PC-9 (cell line): ENCODE measurements at regions not wholly inside any gene's neighbourhood (a gene's known extent, or its start where the extent isn't known, plus 50 kb on each side); places are given as distances from the start of the nearest gene placed in this dataset.
"Not testable (repeated sequence)": the region's sequence is repeated elsewhere in the genome, so short reads cannot be mapped to it uniquely, and the experiment has no call there.

Experiments used
- BruUV-seq: library from RNA; stranded (reverse); fragments of 400-500 nt; replicated peaks from 2 replicates; lab custom pipeline; 2021; lab: Mats Ljungman, UMichigan
- CTCF ChIA-PET: fragments of 300-600 bp; sonication (Branson Sonifier 250); formaldehyde crosslinking; loops from one replicate; lab custom pipeline; 2022; ENCODE audit warnings: antibody characterized with exemption; lab: Charles Lee
- POLR2A ChIA-PET: fragments of 300-600 bp; sonication (Branson Sonifier 250); formaldehyde crosslinking; loops from one replicate; lab custom pipeline; 2022; ENCODE audit warnings: antibody characterized with exemption; ENCODE audit not compliant: unreplicated experiment; lab: Charles Lee
- DNase-seq, 2 experiments: peaks; one replicate each; pipeline versions ENCODE4 v3.0.0 to v3.0.0-alpha.2; 2015 to 2022; ENCODE audit warnings: mixed read lengths in 1 of 2
- H2AFZ ChIP-seq: fragments of 200-600 bp; sonication (generic); 2 replicates; pipeline ENCODE4 v1.8.1; 2017; ENCODE audit warnings: antibody characterized with exemption
- H3F3A ChIP-seq: fragments of 200-600 bp; sonication (generic); 2 replicates; pipeline ENCODE4 v1.8.1; 2017; ENCODE audit warnings: antibody characterized with exemption, mild to moderate bottlenecking, low read depth; ENCODE audit not compliant: insufficient read depth
- H3K27ac ChIP-seq: fragments of 200-600 bp; sonication (generic); 2 replicates; pipeline ENCODE4 v1.6.1; 2016; ENCODE audit warnings: mixed run types
- H3K27me3 ChIP-seq: fragments of 200-600 bp; sonication (generic); 2 replicates; pipeline ENCODE4 v1.6.1; 2016; ENCODE audit warnings: low read depth, mixed run types; ENCODE audit not compliant: insufficient read depth
- H3K36me3 ChIP-seq: fragments of 200-600 bp; sonication (generic); 2 replicates; pipeline ENCODE4 v1.6.1; 2016; ENCODE audit warnings: low read depth, mixed run types
- H3K4me1 ChIP-seq: fragments of 200-600 bp; sonication (generic); replicated peaks from 2 replicates; pipeline ENCODE4 v1.6.1; 2016; ENCODE audit warnings: mixed run types; ENCODE audit not compliant: insufficient read depth
- H3K4me2 ChIP-seq: fragments of 200-600 bp; sonication (generic); 2 replicates; pipeline ENCODE4 v1.6.1; 2017; ENCODE audit warnings: mixed run types
- H3K4me3 ChIP-seq: fragments of 200-600 bp; sonication (generic); 2 replicates; pipeline ENCODE4 v1.6.1; 2016; ENCODE audit warnings: mixed run types
- H3K79me2 ChIP-seq: fragments of 200-600 bp; sonication (generic); 2 replicates; pipeline ENCODE4 v1.6.1; 2017; ENCODE audit warnings: low read depth, mixed run types
- H3K9me2 ChIP-seq: fragments of 200-600 bp; sonication (generic); 2 replicates; pipeline ENCODE4 v1.8.1; 2017; ENCODE audit warnings: mild to moderate bottlenecking; ENCODE audit not compliant: insufficient read depth
- H3K9me3 ChIP-seq: fragments of 200-600 bp; sonication (generic); 2 replicates; pipeline ENCODE4 v1.8.1; 2016; ENCODE audit warnings: low read depth; ENCODE audit not compliant: insufficient read depth
- H4K20me1 ChIP-seq: fragments of 200-600 bp; sonication (generic); 2 replicates; pipeline ENCODE4 v1.8.1; 2017; ENCODE audit not compliant: insufficient read depth
- EZH2 ChIP-seq: fragments of 200-600 bp; sonication (generic); IDR thresholded peaks from 2 replicates; pipeline ENCODE4 v1.8.0; 2017; ENCODE audit warnings: antibody characterized with exemption, low read depth
- intact Hi-C: fragments of 100-400 bp; cut with micrococcal nuclease; formaldehyde crosslinking; loops from one replicate; pipeline ENCODE4 v1.10.0; 2022; ENCODE audit not compliant: unreplicated experiment
- TF ChIP-seq, protein P1 (sequence below): fragments of 200-600 bp; sonication (generic); conservative IDR thresholded peaks from 2 replicates; pipeline ENCODE4 v1.6.1; 2017; ENCODE audit warnings: mixed run types, antibody characterized with exemption, mild to moderate bottlenecking, moderate library complexity

GRCh38 chr5:7146886-7147285 is 249.1 kb upstream of the ADCY2 start:
- peak overlapping the region; percentile 22; the same call in 1 of the 2 replicates for H3K4me2 ChIP-seq
- ChIA-PET CTCF (no interaction called here), POLR2A (no interaction called here)
- H3K4me1 ChIP-seq: peaks cover 8% of the 10 kb centered on the region; the same call in 1 of the 2 replicates
- H3K9me3 ChIP-seq: no peaks in the 10 kb centered on the region
- no peak overlapping the region for H3K27ac ChIP-seq
- intact Hi-C loops: no loop called here
- H3K27me3 ChIP-seq: no peaks in the 10 kb centered on the region
- H3K9me2 ChIP-seq: no peaks in the 10 kb centered on the region
- H2AFZ ChIP-seq: no peak overlapping the region
- peak; percentile 16 to 67 for DNase-seq
- no peaks in the 10 kb centered on the region for H3K79me2 ChIP-seq
- no peaks in the 10 kb centered on the region for H3F3A ChIP-seq
- TF ChIP-seq EZH2: no peak
- TF ChIP-seq, protein P1, sequence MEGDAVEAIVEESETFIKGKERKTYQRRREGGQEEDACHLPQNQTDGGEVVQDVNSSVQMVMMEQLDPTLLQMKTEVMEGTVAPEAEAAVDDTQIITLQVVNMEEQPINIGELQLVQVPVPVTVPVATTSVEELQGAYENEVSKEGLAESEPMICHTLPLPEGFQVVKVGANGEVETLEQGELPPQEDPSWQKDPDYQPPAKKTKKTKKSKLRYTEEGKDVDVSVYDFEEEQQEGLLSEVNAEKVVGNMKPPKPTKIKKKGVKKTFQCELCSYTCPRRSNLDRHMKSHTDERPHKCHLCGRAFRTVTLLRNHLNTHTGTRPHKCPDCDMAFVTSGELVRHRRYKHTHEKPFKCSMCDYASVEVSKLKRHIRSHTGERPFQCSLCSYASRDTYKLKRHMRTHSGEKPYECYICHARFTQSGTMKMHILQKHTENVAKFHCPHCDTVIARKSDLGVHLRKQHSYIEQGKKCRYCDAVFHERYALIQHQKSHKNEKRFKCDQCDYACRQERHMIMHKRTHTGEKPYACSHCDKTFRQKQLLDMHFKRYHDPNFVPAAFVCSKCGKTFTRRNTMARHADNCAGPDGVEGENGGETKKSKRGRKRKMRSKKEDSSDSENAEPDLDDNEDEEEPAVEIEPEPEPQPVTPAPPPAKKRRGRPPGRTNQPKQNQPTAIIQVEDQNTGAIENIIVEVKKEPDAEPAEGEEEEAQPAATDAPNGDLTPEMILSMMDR: no peak
- no peaks in the 10 kb centered on the region for H4K20me1 ChIP-seq
- BruUV-seq: no TSS peak
- no peak overlapping the region for H3K4me3 ChIP-seq
- H3K36me3 ChIP-seq: no peaks in the 10 kb centered on the region

DNA sequence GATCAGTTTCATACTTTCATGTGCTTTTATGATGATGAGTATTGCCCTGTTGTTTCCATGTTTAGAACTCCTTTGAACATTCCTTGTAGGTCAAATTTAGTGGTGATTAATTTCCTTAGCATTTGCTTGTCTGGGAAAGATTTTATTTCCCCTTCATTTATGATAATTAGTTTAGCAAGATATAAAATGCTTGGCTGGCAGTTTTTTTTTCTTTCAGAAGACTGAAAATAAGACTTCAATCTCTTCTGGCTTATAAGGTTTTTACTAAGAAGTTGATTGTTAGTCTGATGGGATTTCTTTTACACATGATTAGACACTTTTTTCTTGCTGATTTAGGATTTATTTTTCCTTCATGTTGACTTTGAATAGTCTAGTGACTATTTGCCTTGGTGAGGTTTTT is 238.9 kb upstream of the ADCY2 start:
- no peak overlapping the region for H2AFZ ChIP-seq
- CTCF ChIA-PET: no interaction called here
- H3K27me3 ChIP-seq: no peaks in the 10 kb centered on the region
- no peaks in the 10 kb centered on the region for H3K9me2 ChIP-seq
- H3K36me3 ChIP-seq: no peaks in the 10 kb centered on the region
- no peak overlapping the region for H3K27ac ChIP-seq
- no peak overlapping the region for H3K4me3 ChIP-seq
- H3K9me3 ChIP-seq: no peaks in the 10 kb centered on the region
- TF ChIP-seq EZH2: no peak
- TF ChIP-seq, protein P1: no peak
- POLR2A ChIA-PET: no interaction called here
- no peaks in the 10 kb centered on the region for H3K79me2 ChIP-seq
- no peaks in the 10 kb centered on the region for H3K4me1 ChIP-seq
- no TSS peak for BruUV-seq
- H4K20me1 ChIP-seq: no peaks in the 10 kb centered on the region
- no peak for DNase-seq
- intact Hi-C loops: no loop called here
- no peaks in the 10 kb centered on the region for H3F3A ChIP-seq
- H3K4me2 ChIP-seq: no peak overlapping the region

DNA sequence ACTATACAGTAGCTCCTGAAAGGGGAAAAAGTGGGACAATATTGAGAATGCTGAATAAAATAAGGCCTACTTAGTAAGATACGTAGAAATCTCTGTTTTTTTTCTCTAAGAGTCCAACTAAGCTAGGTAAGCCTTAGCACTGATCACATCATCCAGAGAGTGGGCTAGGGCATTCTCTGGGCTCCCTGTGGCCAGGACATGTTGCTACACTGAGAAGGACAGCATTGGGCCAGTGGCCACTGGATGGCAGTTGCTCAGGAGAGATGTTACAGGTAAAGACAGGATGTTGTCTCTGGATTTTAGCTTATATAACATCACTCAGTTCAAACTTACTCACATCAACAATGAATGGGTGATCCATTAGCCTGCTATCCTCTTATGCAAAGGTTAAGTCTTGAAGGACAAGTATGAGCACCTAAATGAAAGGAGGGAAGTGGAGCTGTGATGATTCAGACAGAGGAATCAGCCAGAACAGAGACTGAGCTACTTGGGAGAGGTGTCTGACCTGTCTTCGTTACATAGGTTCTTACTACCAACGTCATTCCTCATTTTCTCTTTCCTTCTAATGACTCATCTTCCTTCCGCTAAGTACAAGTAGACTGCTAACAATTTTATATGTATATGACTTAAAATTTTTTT is 226.6 kb upstream of the ADCY2 start:
- no peaks in the 10 kb centered on the region for H3K79me2 ChIP-seq
- TF ChIP-seq, protein P1: no peak
- TF ChIP-seq EZH2: no peak
- POLR2A ChIA-PET: interaction anchor here (0.6 kb wide), 1 partner anchor 402 kb away, joined by 5 read pairs; no protein-coding TSS in a partner anchor
- no TSS peak for BruUV-seq
- no peak overlapping the region for H3K27ac ChIP-seq
- H3K9me3 ChIP-seq: no peaks in the 10 kb centered on the region
- no peaks in the 10 kb centered on the region for H3K36me3 ChIP-seq
- no peaks in the 10 kb centered on the region for H3F3A ChIP-seq
- DNase-seq: no peak
- H3K4me2 ChIP-seq: no peak overlapping the region
- H3K4me3 ChIP-seq: no peak overlapping the region
- 0 out of 2 replicates have a peak overlapping the region, but pooled peaks have one; percentile 10 for H2AFZ ChIP-seq
- H3K9me2 ChIP-seq: no peaks in the 10 kb centered on the region; the same call in 1 of the 2 replicates
- intact Hi-C loops: no loop called here
- CTCF ChIA-PET: no interaction called here
- peaks cover 29% of the 10 kb centered on the region; the same call in 1 of the 2 replicates for H3K27me3 ChIP-seq
- no peaks in the 10 kb centered on the region for H3K4me1 ChIP-seq
- H4K20me1 ChIP-seq: no peaks in the 10 kb centered on the region

DNA sequence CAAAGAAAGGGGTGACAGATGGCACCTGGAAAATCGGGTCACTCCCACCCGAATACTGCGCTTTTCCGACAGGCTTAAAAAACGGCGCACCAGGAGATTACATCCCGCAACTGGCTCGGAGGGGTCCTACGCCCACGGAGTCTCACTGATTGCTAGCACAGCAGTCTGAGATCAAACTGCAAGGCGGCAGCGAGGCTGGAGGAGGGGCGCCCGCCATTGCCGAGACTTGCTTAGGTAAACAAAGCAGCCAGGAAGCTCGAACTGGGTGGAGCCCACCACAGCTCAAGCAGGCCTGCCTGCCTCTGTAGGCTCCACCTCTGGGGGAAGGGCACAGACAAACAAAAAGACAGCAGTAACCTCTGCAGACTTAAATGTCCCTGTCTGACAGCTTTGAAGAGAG is 225.2 kb upstream of the ADCY2 start:
- H4K20me1 ChIP-seq, POLR2A ChIA-PET, BruUV-seq, H3F3A ChIP-seq, H3K4me1 ChIP-seq, CTCF ChIA-PET, H3K9me2 ChIP-seq, H3K9me3 ChIP-seq, DNase-seq, H3K27ac ChIP-seq, intact Hi-C loops, H2AFZ ChIP-seq, H3K79me2 ChIP-seq, H3K36me3 ChIP-seq, H3K4me3 ChIP-seq: not testable (repeated sequence)
- peak overlapping the region; percentile 46 for H3K4me2 ChIP-seq
- peaks cover 29% of the 10 kb centered on the region; the same call in 1 of the 2 replicates for H3K27me3 ChIP-seq
